ENCODE measurements at regions not wholly inside any gene's neighbourhood (a gene's known extent, or its start where the extent isn't known, plus 50 kb on each side); places are given as distances from the start of the nearest gene placed in this dataset.

- no peak for TF ChIP-seq CTCF (IDR thresholded peaks at IDR 0.05)
- TF ChIP-seq EZH2 (IDR thresholded peaks at IDR 0.05): no peak
- TF ChIP-seq EZH2phosphoT487 (IDR thresholded peaks at IDR 0.05): no peak
Observed at GRCh38 chr3:41037651-41038334, 161.5 kb upstream of the CTNNB1 start.

Measured in neural progenitor cell (in vitro differentiated cells).